SK-N-MC (cell line): ENCODE measurements at regions not wholly inside any gene's neighbourhood (a gene's known extent, or its start where the extent isn't known, plus 50 kb on each side); places are given as distances from the start of the nearest gene placed in this dataset.
"Not testable (repeated sequence)": the region's sequence is repeated elsewhere in the genome, so short reads cannot be mapped to it uniquely, and the experiment has no call there.

ENCODE experiments used
- DNase-seq: peaks from one replicate; pipeline ENCODE4 v3.0.0-alpha.2; 2011; ENCODE audit warnings: low read depth, low spot score
- H3K27ac ChIP-seq: fragments of 200-600 bp; sonication (generic); 2 replicates; pipeline ENCODE4 v1.5.1; 2016; ENCODE audit warnings: mixed run types
- H3K36me3 ChIP-seq: fragments of 200-600 bp; sonication (generic); 2 replicates; pipeline ENCODE4 v1.6.1; 2017; ENCODE audit warnings: antibody characterized with exemption, low read length, mixed read lengths; ENCODE audit not compliant: insufficient read depth
- H3K4me3 ChIP-seq: fragments of 200-600 bp; sonication (generic); 2 replicates; pipeline ENCODE4 v1.5.1; 2016
- H3K9ac ChIP-seq: fragments of 200-600 bp; sonication (generic); 2 replicates; pipeline ENCODE4 v1.8.0; 2017; ENCODE audit warnings: mixed run types, mixed read lengths; ENCODE audit not compliant: insufficient read length
- H3K9me3 ChIP-seq: fragments of 200-600 bp; sonication (generic); 2 replicates; pipeline ENCODE4 v1.6.1; 2017; ENCODE audit warnings: low read depth, mild to moderate bottlenecking, antibody characterized with exemption, low read length, moderate library complexity, mixed read lengths
- EZH2 ChIP-seq: fragments of 200-600 bp; sonication (generic); IDR thresholded peaks from one replicate; pipeline ENCODE4 v1.6.1; 2017; ENCODE audit warnings: antibody characterized with exemption
- FOXP2 ChIP-seq: optimal IDR thresholded peaks from 2 replicates; pipeline ENCODE3; 2011; ENCODE audit warnings: mild to moderate bottlenecking, moderate library complexity; ENCODE audit not compliant: insufficient read depth; ENCODE audit errors: extremely low read length, control extremely low read depth
- POLR2AphosphoS5 ChIP-seq: IDR thresholded peaks from 2 replicates; pipeline ENCODE4 v1.6.1; 2012; ENCODE audit warnings: mild to moderate bottlenecking, low read depth, low read length, borderline replicate concordance

GRCh38 chr3:152891678-152892077, 56.7 kb downstream of the P2RY1 start:
- Histone ChIP-seq H3K9ac (no peak overlapping the region), H3K27ac (no peak overlapping the region), H3K4me3 (no peak overlapping the region), H3K9me3 (no peaks in the 10 kb centered on the region), H3K36me3 (no peaks in the 10 kb centered on the region)
- TF ChIP-seq POLR2AphosphoS5 = no peak
- TF ChIP-seq FOXP2 = no peak
- TF ChIP-seq EZH2 = no peak
- no peak for DNase-seq

GRCh38 chr3:152892446-152892845, 57.5 kb downstream of the P2RY1 start:
- DNase-seq = no peak
- no peak for TF ChIP-seq FOXP2
- no peak for TF ChIP-seq POLR2AphosphoS5
- TF ChIP-seq EZH2 = no peak

GRCh38 chr3:152893647-152894046, 58.7 kb downstream of the P2RY1 start:
- Histone ChIP-seq H3K9me3 (no peaks in the 10 kb centered on the region), H3K9ac (no peak overlapping the region), H3K4me3 (no peak overlapping the region), H3K36me3 (no peaks in the 10 kb centered on the region), H3K27ac (no peak overlapping the region)
- DNase-seq = no peak
- no peak for TF ChIP-seq EZH2
- TF ChIP-seq FOXP2 = no peak
- no peak for TF ChIP-seq POLR2AphosphoS5

More at GRCh38 chr3:152892446-152892845, 57.5 kb downstream of the P2RY1 start:
- Histone ChIP-seq H3K36me3 (no peaks in the 10 kb centered on the region), H3K4me3 (no peak overlapping the region), H3K27ac (no peak overlapping the region), H3K9ac (no peak overlapping the region), H3K9me3 (no peaks in the 10 kb centered on the region)

GRCh38 chr3:152899306-152899705, 64.4 kb downstream of the P2RY1 start:
- Histone ChIP-seq H3K9ac (no peak overlapping the region), H3K4me3 (no peak overlapping the region), H3K36me3 (no peaks in the 10 kb centered on the region), H3K27ac (no peak overlapping the region), H3K9me3 (no peaks in the 10 kb centered on the region)
- no peak for DNase-seq
- TF ChIP-seq FOXP2 (no peak), EZH2 (no peak), POLR2AphosphoS5 (no peak)

- Histone ChIP-seq H3K9ac (no peak overlapping the region), H3K9me3 (peaks cover 3% of the 10 kb centered on the region; the same call in 1 of the 2 replicates), H3K4me3 (no peak overlapping the region), H3K27ac (no peak overlapping the region), H3K36me3 (no peaks in the 10 kb centered on the region)
- DNase-seq = peak; percentile 16
- TF ChIP-seq POLR2AphosphoS5 = no peak
- TF ChIP-seq FOXP2 = no peak
Observed at GRCh38 chr3:152902141-152902669, 67.3 kb downstream of the P2RY1 start.

- TF ChIP-seq EZH2 (no peak), FOXP2 (no peak), POLR2AphosphoS5 (no peak)
Observed at GRCh38 chr3:152905631-152906030, 70.7 kb downstream of the P2RY1 start.

GRCh38 chr3:152909180-152909883, 74.4 kb downstream of the P2RY1 start:
- peaks cover 3% of the 10 kb centered on the region; the same call in 1 of the 2 replicates for H3K9me3 ChIP-seq
- TF ChIP-seq FOXP2 = no peak
- no peak for TF ChIP-seq POLR2AphosphoS5
- TF ChIP-seq EZH2 = no peak
- no peak overlapping the region for H3K9ac ChIP-seq
- DNase-seq = no peak
- H3K27ac ChIP-seq = peak overlapping the region; percentile 40; the same call in 1 of the 2 replicates
- no peak overlapping the region for H3K4me3 ChIP-seq
- no peaks in the 10 kb centered on the region for H3K36me3 ChIP-seq

More at GRCh38 chr3:152905631-152906030, 70.7 kb downstream of the P2RY1 start:
- peaks cover 3% of the 10 kb centered on the region; the same call in 1 of the 2 replicates for H3K9me3 ChIP-seq
- no peak for DNase-seq
- H3K4me3 ChIP-seq = no peak overlapping the region
- H3K9ac ChIP-seq = no peak overlapping the region
- no peak overlapping the region for H3K27ac ChIP-seq
- H3K36me3 ChIP-seq = no peaks in the 10 kb centered on the region

GRCh38 chr3:152910211-152910610, 75.3 kb downstream of the P2RY1 start:
- TF ChIP-seq EZH2 (no peak), FOXP2 (no peak), POLR2AphosphoS5 (no peak)
- Histone ChIP-seq H3K9ac (no peak overlapping the region), H3K4me3 (no peak overlapping the region), H3K27ac (no peak overlapping the region), H3K9me3 (peaks cover 3% of the 10 kb centered on the region; the same call in 1 of the 2 replicates), H3K36me3 (no peaks in the 10 kb centered on the region)
- DNase-seq = no peak

GRCh38 chr3:152910966-152911365, 76.0 kb downstream of the P2RY1 start:
- Histone ChIP-seq H3K9ac (no peak overlapping the region), H3K9me3 (no peaks in the 10 kb centered on the region), H3K4me3 (no peak overlapping the region), H3K36me3 (no peaks in the 10 kb centered on the region), H3K27ac (no peak overlapping the region)
- TF ChIP-seq EZH2 = no peak
- no peak for TF ChIP-seq FOXP2
- TF ChIP-seq POLR2AphosphoS5 = no peak
- no peak for DNase-seq

- H3K4me3 ChIP-seq, H3K27ac ChIP-seq, H3K9me3 ChIP-seq, DNase-seq, H3K9ac ChIP-seq, H3K36me3 ChIP-seq: not testable (repeated sequence)
Observed at GRCh38 chr3:152914743-152915142, 79.8 kb downstream of the P2RY1 start.
